GM13976 (cell line): ENCODE measurements at regions not wholly inside any gene's neighbourhood (a gene's known extent, or its start where the extent isn't known, plus 50 kb on each side); places are given as distances from the start of the nearest gene placed in this dataset.

Experiments used
- DNase-seq: peaks from one replicate; pipeline ENCODE4 v3.0.0; 2012; ENCODE audit warnings: low spot score
- in situ Hi-C: fragments of 300-500 bp; cut with MboI; formaldehyde crosslinking; loops from one replicate; pipeline ENCODE4 v1.12.0; 2022; ENCODE audit warnings: low sequenced_read_pairs, mixed read lengths, inconsistent platforms; ENCODE audit not compliant: unreplicated experiment
- TF ChIP-seq, protein P1 (sequence below): IDR thresholded peaks from 2 replicates; pipeline ENCODE4 v1.5.1; 2012; ENCODE audit warnings: borderline replicate concordance, mild to moderate bottlenecking; ENCODE audit not compliant: insufficient read depth; ENCODE audit errors: extremely low read depth, missing control alignments, control extremely low read depth

DNA sequence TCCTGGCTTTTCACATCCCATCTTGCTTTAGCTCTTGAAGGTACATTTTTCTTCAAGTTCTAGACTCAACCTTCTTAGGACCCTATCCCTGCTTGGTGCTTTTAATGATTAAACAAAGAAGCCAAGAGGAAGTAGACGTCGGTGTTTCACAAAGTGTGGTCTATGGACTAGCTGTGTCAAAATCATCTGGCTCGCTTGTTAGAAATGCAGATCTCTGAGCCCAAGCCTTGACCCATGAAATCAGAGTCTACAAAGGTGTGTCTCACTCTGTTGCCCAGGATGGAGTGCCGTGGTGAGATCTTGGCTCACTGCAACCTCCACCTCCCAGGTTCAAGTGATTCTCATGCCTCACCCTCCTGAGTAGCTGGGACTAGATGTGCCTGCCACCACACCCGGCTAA is 295.5 kb upstream of the KAZN start:
- in situ Hi-C loops: no loop called here
- no peak for DNase-seq
- TF ChIP-seq, protein P1, sequence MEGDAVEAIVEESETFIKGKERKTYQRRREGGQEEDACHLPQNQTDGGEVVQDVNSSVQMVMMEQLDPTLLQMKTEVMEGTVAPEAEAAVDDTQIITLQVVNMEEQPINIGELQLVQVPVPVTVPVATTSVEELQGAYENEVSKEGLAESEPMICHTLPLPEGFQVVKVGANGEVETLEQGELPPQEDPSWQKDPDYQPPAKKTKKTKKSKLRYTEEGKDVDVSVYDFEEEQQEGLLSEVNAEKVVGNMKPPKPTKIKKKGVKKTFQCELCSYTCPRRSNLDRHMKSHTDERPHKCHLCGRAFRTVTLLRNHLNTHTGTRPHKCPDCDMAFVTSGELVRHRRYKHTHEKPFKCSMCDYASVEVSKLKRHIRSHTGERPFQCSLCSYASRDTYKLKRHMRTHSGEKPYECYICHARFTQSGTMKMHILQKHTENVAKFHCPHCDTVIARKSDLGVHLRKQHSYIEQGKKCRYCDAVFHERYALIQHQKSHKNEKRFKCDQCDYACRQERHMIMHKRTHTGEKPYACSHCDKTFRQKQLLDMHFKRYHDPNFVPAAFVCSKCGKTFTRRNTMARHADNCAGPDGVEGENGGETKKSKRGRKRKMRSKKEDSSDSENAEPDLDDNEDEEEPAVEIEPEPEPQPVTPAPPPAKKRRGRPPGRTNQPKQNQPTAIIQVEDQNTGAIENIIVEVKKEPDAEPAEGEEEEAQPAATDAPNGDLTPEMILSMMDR: no peak

DNA sequence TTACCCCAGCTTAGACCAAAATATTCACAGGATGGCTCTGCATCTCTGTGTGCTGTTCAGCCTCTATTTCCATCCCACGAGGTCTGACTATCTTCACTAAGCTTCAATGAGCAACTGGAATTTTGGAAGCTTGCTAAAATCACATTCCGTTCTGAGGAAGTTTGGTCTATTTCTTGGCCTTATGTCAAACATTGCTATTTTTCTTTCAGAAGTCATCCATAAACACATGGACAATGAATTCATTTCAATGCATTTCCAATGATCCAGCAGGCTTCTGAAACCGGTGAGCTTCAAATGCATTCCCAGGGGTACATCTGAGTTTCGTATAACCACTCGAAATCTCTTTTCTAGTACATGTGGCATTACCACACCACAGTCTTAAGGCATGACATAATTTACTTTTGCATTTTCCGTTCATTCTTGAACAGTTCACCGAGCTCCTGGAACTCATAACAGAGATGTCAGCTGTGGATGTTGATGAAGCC is 294.1 kb upstream of the KAZN start:
- DNase-seq: no peak
- in situ Hi-C loops: no loop called here
- TF ChIP-seq, protein P1: no peak

GRCh38 chr1:14308460-14308859 is 290.0 kb upstream of the KAZN start:
- TF ChIP-seq, protein P1: no peak
- in situ Hi-C loops: no loop called here
- no peak for DNase-seq

GRCh38 chr1:14309984-14310383 is 288.5 kb upstream of the KAZN start:
- in situ Hi-C loops: no loop called here
- TF ChIP-seq, protein P1: no peak

DNA sequence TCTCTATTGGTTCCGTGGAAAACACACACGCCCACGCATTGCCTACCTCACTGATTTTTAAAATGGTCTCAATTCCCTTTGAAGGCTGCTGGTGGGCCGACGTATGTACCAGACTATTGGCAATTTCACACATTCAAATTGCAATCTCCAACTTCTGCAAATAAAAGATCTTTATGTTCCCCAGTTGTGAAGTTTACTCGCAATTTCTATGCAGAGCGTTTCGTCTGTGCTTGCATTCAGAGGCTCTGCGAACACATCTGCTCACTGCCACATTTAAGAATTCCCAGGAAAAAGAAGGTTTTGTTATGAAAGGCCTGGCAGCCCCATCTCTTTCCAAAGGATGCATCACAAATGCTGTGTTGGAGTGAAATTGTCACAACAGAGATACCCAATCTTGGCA is 288.0 kb upstream of the KAZN start:
- no peak for DNase-seq
- TF ChIP-seq, protein P1: no peak
- in situ Hi-C loops: no loop called here

More at GRCh38 chr1:14309984-14310383, 288.5 kb upstream of the KAZN start:
- DNase-seq: no peak

DNA sequence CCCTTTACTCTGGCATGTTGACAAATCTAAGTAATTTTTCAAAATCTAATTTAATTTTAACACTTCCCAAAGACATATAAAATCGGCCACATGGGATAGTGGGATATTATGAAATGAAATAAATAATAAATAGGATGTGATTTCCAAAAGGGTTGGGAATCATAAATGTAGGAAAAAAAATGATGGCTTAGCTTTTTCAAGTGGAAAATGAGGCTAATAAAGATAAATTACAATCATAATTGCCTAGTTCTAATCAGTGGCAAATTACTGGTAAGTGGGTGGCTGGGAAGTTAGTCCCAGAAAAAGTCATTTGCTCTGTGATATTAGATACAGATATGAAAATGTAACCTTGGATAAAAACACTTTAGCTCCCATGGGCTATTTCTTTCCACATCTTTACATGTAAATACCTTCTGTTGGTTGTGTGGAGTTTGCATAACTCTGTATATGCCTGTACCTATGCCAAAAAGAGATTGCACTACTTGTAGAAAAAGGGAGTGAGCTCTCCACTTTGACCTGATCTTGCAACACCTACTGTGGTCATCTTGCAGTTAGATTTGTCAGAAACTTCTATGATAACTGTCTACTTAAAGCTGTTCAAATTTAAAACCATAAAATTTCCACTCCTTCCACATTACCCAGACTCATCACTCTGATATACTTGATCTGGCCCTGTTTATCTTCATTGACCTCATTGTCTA is 284.6 kb upstream of the KAZN start:
- TF ChIP-seq, protein P1: no peak
- DNase-seq: no peak
- in situ Hi-C loops: no loop called here

DNA sequence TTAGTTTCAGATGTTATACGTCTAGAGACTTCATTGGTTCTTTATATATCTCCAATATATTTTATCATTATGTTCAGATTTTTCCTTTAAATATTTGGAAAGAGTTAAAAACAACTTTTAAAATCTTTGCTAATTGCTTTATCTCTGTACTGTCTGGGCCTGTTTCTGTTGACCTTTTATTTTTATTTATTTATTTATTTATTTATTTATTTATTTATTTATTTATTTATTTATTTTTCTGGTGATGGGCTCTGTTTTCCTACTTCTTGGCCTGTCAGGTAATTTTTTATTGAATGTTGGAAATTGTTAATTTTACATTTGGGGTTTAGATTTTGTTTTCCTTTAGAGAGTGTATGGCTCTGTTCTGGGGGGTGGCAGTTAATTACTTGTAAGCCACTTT is 279.7 kb upstream of the KAZN start:
- TF ChIP-seq, protein P1: no peak
- no peak for DNase-seq
- in situ Hi-C loops: no loop called here
